Cardiac fibroblast (primary cell): ENCODE measurements at regions not wholly inside any gene's neighbourhood (a gene's known extent, or its start where the extent isn't known, plus 50 kb on each side); places are given as distances from the start of the nearest gene placed in this dataset.

Experiments used
- DNase-seq, 2 donors: peaks; one replicate each; pipeline versions ENCODE4 v3.0.0 to v3.0.0-alpha.2; 2010; ENCODE audit warnings: low read depth in 2 of 2
- H3K4me3 ChIP-seq, 2 donors: replicated peaks in 1 of 2; 1 replicate in 1 of 2; 2 replicates in 1 of 2; pipeline ENCODE4 v1.5.1; 2011; ENCODE audit warnings: low read depth in 2 of 2, low read length in 2 of 2, mild to moderate bottlenecking in 2 of 2, moderate library complexity in 1 of 2
- TF ChIP-seq, protein P1 (sequence below): IDR thresholded peaks from one replicate; pipeline ENCODE4 v1.5.1; 2011; ENCODE audit warnings: low read depth, mild to moderate bottlenecking, low read length, inconsistent platforms

DNA sequence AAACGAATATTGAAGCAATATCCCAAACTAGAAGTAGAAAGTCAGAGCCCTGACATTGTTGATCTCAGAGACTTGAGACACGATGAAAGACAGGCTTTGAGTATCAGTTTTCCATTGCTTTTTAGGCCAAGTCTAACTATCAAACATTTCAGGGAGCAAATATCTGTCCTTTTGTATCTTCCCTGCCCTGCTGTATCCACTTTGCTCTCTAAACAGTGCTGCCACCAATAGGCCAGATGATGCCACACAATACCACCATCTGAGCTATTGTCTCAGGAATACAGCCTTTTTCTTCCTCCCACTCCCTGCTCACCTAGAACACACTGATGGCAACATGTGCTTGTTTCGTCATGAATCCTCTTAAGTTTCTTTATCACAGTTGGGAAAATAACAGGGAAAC lies 62.6 kb upstream of the SPAG17 start:
- TF ChIP-seq, protein P1, sequence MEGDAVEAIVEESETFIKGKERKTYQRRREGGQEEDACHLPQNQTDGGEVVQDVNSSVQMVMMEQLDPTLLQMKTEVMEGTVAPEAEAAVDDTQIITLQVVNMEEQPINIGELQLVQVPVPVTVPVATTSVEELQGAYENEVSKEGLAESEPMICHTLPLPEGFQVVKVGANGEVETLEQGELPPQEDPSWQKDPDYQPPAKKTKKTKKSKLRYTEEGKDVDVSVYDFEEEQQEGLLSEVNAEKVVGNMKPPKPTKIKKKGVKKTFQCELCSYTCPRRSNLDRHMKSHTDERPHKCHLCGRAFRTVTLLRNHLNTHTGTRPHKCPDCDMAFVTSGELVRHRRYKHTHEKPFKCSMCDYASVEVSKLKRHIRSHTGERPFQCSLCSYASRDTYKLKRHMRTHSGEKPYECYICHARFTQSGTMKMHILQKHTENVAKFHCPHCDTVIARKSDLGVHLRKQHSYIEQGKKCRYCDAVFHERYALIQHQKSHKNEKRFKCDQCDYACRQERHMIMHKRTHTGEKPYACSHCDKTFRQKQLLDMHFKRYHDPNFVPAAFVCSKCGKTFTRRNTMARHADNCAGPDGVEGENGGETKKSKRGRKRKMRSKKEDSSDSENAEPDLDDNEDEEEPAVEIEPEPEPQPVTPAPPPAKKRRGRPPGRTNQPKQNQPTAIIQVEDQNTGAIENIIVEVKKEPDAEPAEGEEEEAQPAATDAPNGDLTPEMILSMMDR: peak; percentile 33
- H3K4me3 ChIP-seq: no peak overlapping the region
- peak in 1 of 2 donors; percentile 16 for DNase-seq

DNA sequence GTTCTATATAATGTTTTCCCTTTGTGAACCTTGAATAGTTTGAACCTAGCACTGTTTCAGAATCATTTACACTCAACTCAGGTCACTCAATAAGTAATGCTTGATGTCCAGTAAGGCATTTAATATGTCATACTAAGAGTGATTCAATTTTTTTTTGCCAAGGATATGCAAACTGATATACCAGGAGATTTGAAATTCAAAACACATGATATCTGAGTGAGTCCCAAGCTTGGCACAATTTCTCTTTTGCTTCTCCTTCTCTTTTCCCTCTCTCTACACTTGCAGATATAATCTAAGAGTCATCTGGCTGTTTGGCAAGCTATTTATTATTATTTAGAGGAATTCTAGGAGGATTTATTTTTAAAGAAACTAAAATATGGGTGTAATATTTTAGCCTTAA lies 61.6 kb upstream of the SPAG17 start:
- no peak overlapping the region for H3K4me3 ChIP-seq
- TF ChIP-seq, protein P1: no peak
- no peak for DNase-seq

DNA sequence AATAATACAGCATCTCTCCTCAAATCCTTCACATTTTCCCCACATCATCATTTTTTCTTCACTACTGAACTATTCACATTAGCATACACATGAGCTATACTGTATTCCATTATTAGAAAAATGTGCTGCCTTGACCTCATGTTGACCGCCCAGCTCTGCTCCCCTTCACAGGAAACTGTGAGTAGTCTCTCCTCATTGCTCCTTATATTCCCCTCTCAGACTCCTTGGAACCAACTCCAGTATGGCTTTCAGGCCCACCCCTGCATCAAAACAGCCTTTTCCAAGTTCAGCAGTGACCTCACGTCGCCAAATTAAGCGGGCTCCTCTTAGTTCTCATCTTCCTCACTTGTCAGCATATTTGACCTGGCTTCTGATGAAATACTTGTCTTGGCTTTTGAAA lies 59.2 kb upstream of the SPAG17 start:
- H3K4me3 ChIP-seq: no peak overlapping the region
- DNase-seq: no peak
- TF ChIP-seq, protein P1: no peak

DNA sequence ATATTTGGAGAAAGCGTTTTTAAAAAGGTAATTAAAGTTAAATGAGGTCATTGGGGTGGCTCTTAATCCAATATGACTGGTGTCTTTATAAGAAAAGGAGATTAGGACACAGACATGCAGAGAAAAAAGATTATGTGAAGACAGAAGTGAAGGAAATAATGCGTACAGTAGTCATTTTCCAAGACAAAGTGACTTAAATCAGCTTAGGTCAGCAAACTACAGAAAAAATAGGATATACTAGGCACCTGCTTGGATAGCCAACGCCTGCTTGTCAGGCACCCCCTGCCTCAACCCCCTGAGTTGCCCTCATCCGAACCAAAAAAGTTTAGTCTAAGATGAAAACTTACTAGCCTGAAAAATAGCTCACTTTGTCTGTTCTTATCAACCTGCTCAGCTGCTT lies 58.2 kb upstream of the SPAG17 start:
- TF ChIP-seq, protein P1: no peak
- H3K4me3 ChIP-seq: no peak overlapping the region
- DNase-seq: no peak
